Upper lobe of left lung (tissue), 4 donors: ENCODE measurements at regions not wholly inside any gene's neighbourhood (a gene's known extent, or its start where the extent isn't known, plus 50 kb on each side); places are given as distances from the start of the nearest gene placed in this dataset.
"Not testable (repeated sequence)": the region's sequence is repeated elsewhere in the genome, so short reads cannot be mapped to it uniquely, and the experiment has no call there.

Experiments
- CTCF ChIP-seq, 6 experiments: fragments of 450-650 bp in 4 of 6; fragments of 200-600 bp in 2 of 6; sonication (generic) in 2 of 6; IDR thresholded peaks; one replicate each; pipeline ENCODE4 v1.5.1; 2016 to 2019; ENCODE audit warnings: antibody characterized with exemption in 6 of 6
- EP300 ChIP-seq, 4 donors: sonication (generic); formaldehyde crosslinking; IDR thresholded peaks; one replicate each; pipeline ENCODE4 v1.5.1; 2017; ENCODE audit warnings: antibody characterized with exemption in 4 of 4, control low read depth in 2 of 4
- POLR2A ChIP-seq, 4 donors: fragments of 450-650 bp; IDR thresholded peaks; one replicate each; pipeline ENCODE4 v1.5.1; 2016 to 2017; ENCODE audit warnings: antibody characterized with exemption in 4 of 4, mild to moderate bottlenecking in 2 of 4
- POLR2AphosphoS5 ChIP-seq, 2 donors: sonication (generic); formaldehyde crosslinking; IDR thresholded peaks; one replicate each; pipeline ENCODE4 v1.5.1; 2017; ENCODE audit warnings: antibody characterized with exemption in 2 of 2

GRCh38 chr16:17551682-17552081, 80.9 kb upstream of the XYLT1 start:
- TF ChIP-seq EP300, CTCF, POLR2AphosphoS5, POLR2A (IDR thresholded peaks at IDR 0.05): not testable (repeated sequence)
